Smooth muscle cell (in vitro differentiated cells): ENCODE measurements at regions not wholly inside any gene's neighbourhood (a gene's known extent, or its start where the extent isn't known, plus 50 kb on each side); places are given as distances from the start of the nearest gene placed in this dataset.

Experiments
- DNase-seq: peaks from one replicate; lab custom pipeline; 2025; ENCODE audit not compliant: unreplicated experiment; lab: John Stamatoyannopoulos, UW
- H2AFZ ChIP-seq: fragments of 200-600 bp; sonication (generic); 2 replicates; pipeline ENCODE4 v1.6.0; 2016; ENCODE audit warnings: antibody characterized with exemption, low read depth, mild to moderate bottlenecking
- H3F3A ChIP-seq: fragments of 200-600 bp; sonication (generic); 2 replicates; pipeline ENCODE4 v1.6.0; 2017; ENCODE audit warnings: antibody characterized with exemption, low read depth
- H3K27ac ChIP-seq: fragments of 200-600 bp; sonication (generic); 2 replicates; pipeline ENCODE4 v1.5.1; 2016; ENCODE audit warnings: low read depth, mild to moderate bottlenecking
- H3K27me3 ChIP-seq: fragments of 200-600 bp; sonication (generic); 2 replicates; pipeline ENCODE4 v1.6.1; 2016; ENCODE audit warnings: low read depth, mild to moderate bottlenecking
- H3K36me3 ChIP-seq: fragments of 200-600 bp; sonication (generic); 2 replicates; pipeline ENCODE4 v1.5.1; 2016; ENCODE audit warnings: low read depth
- H3K4me1 ChIP-seq: fragments of 200-600 bp; sonication (generic); 2 replicates; pipeline ENCODE4 v1.5.1; 2016; ENCODE audit warnings: low read depth
- H3K4me2 ChIP-seq: fragments of 200-600 bp; sonication (generic); 2 replicates; pipeline ENCODE4 v1.6.0; 2016; ENCODE audit warnings: mild to moderate bottlenecking
- H3K4me3 ChIP-seq: fragments of 200-600 bp; sonication (generic); 2 replicates; pipeline ENCODE4 v1.5.1; 2016; ENCODE audit warnings: mild to moderate bottlenecking
- H3K79me2 ChIP-seq: fragments of 200-600 bp; sonication (generic); 2 replicates; pipeline ENCODE4 v1.6.0; 2016; ENCODE audit warnings: low read depth, mild to moderate bottlenecking
- H3K9ac ChIP-seq: fragments of 200-600 bp; sonication (generic); 2 replicates; pipeline ENCODE4 v1.6.0; 2016; ENCODE audit warnings: low read depth
- H3K9me3 ChIP-seq: fragments of 200-600 bp; sonication (generic); replicated peaks from 2 replicates; pipeline ENCODE4 v1.5.1; 2016; ENCODE audit warnings: low read depth
- H4K20me1 ChIP-seq: fragments of 200-600 bp; sonication (generic); 2 replicates; pipeline ENCODE4 v1.6.0; 2016; ENCODE audit warnings: low read depth
- CTCF ChIP-seq: fragments of 200-600 bp; sonication (generic); IDR thresholded peaks from 2 replicates; pipeline ENCODE4 v1.5.1; 2017; ENCODE audit warnings: borderline replicate concordance, mild to moderate bottlenecking, antibody characterized with exemption; ENCODE audit not compliant: insufficient read depth, poor library complexity, severe bottlenecking
- WGBS: methylation state at CpG from one replicate; pipeline ENCODE4 v1.1.7; 2016; ENCODE audit warnings: low lambda C conversion rate; 5-methylcytosine and 5-hydroxymethylcytosine counted together

GRCh38 chr18:76145521-76146376 lies 349.3 kb downstream of the ZNF516 start:
- H4K20me1 ChIP-seq = no peaks in the 10 kb centered on the region
- H3K9me3 ChIP-seq = no peaks in the 10 kb centered on the region
- no peak for TF ChIP-seq CTCF
- no peaks in the 10 kb centered on the region for H3K36me3 ChIP-seq
- H3K9ac ChIP-seq = no peak overlapping the region
- H3K4me2 ChIP-seq = no peak overlapping the region
- H3K4me3 ChIP-seq = no peak overlapping the region
- DNase-seq = no peak
- H3K27ac ChIP-seq = no peak overlapping the region
- H3K4me1 ChIP-seq = no peaks in the 10 kb centered on the region
- H2AFZ ChIP-seq = no peak overlapping the region
- H3K79me2 ChIP-seq = no peaks in the 10 kb centered on the region
- no peaks in the 10 kb centered on the region for H3F3A ChIP-seq
- no peaks in the 10 kb centered on the region for H3K27me3 ChIP-seq
- WGBS = 80% methylated on average over 23 of the region's 23 CpGs

- DNase-seq = no peak
- Histone ChIP-seq H3K4me1 (no peaks in the 10 kb centered on the region), H3F3A (no peaks in the 10 kb centered on the region), H3K79me2 (no peaks in the 10 kb centered on the region), H3K27me3 (no peaks in the 10 kb centered on the region), H3K4me3 (no peak overlapping the region), H3K9ac (no peak overlapping the region), H4K20me1 (no peaks in the 10 kb centered on the region), H3K9me3 (no peaks in the 10 kb centered on the region), H3K4me2 (no peak overlapping the region), H3K36me3 (no peaks in the 10 kb centered on the region), H3K27ac (no peak overlapping the region), H2AFZ (no peak overlapping the region)
- 92% methylated on average over 18 of the region's 18 CpGs for WGBS
- no peak for TF ChIP-seq CTCF
Measured at GRCh38 chr18:76144844-76145243, 350.2 kb downstream of the ZNF516 start.

- DNase-seq = no peak
- no peak overlapping the region for H3K4me3 ChIP-seq
- no peaks in the 10 kb centered on the region for H3F3A ChIP-seq
- H4K20me1 ChIP-seq = no peaks in the 10 kb centered on the region
- H2AFZ ChIP-seq = no peak overlapping the region
- no peaks in the 10 kb centered on the region for H3K27me3 ChIP-seq
- no peaks in the 10 kb centered on the region for H3K79me2 ChIP-seq
- TF ChIP-seq CTCF = no peak
- H3K36me3 ChIP-seq = no peaks in the 10 kb centered on the region
- H3K9me3 ChIP-seq = no peaks in the 10 kb centered on the region
- H3K4me1 ChIP-seq = no peaks in the 10 kb centered on the region
- H3K4me2 ChIP-seq = no peak overlapping the region
- WGBS = 86% methylated on average over 2 of the region's 2 CpGs
- no peak overlapping the region for H3K27ac ChIP-seq
- no peak overlapping the region for H3K9ac ChIP-seq
Measured at GRCh38 chr18:76142611-76143010, 352.4 kb downstream of the ZNF516 start.

- no peak for TF ChIP-seq CTCF
- Histone ChIP-seq H3K27me3 (no peaks in the 10 kb centered on the region), H3K9me3 (no peaks in the 10 kb centered on the region), H4K20me1 (no peaks in the 10 kb centered on the region), H2AFZ (no peak overlapping the region), H3K27ac (no peak overlapping the region), H3K36me3 (no peaks in the 10 kb centered on the region), H3K4me1 (no peaks in the 10 kb centered on the region), H3K9ac (no peak overlapping the region), H3F3A (no peaks in the 10 kb centered on the region), H3K4me2 (no peak overlapping the region), H3K4me3 (no peak overlapping the region), H3K79me2 (no peaks in the 10 kb centered on the region)
- WGBS = 93% methylated on average over 1 of the region's 1 CpG
- no peak for DNase-seq
Measured at GRCh38 chr18:76139844-76140243, 355.2 kb downstream of the ZNF516 start.
